ENCODE measurements at regions not wholly inside any gene's neighbourhood (a gene's known extent, or its start where the extent isn't known, plus 50 kb on each side); places are given as distances from the start of the nearest gene placed in this dataset.

GRCh38 chr22:25358421-25359170 is 139.2 kb downstream of the CRYBB2 start:
- TF ChIP-seq CTCF (IDR thresholded peaks at IDR 0.05 in 2 of 3, conservative IDR thresholded peaks at IDR 0.05 in 1 of 3; ENCODE audit: borderline replicate concordance in 1 of 3, insufficient read depth in 1 of 3, low read depth in 2 of 3, low read length in 2 of 3), result no peak
- TF ChIP-seq ZFX (IDR thresholded peaks at IDR 0.05), result no peak
- no peak for TF ChIP-seq CEBPB (IDR thresholded peaks at IDR 0.05; ENCODE audit: low read depth)
- no peak for TF ChIP-seq SP1 (IDR thresholded peaks at IDR 0.05; ENCODE audit: low read depth)
- no peak for TF ChIP-seq RAD21 (IDR thresholded peaks at IDR 0.05; ENCODE audit: low read depth)
- TF ChIP-seq EZH2phosphoT487 (IDR thresholded peaks at IDR 0.05; ENCODE audit: borderline replicate concordance), result no peak
- no peak for TF ChIP-seq POLR2A (IDR thresholded peaks at IDR 0.05; ENCODE audit: borderline replicate concordance, extremely low read depth, insufficient read depth, insufficient read length)
- no peak for TF ChIP-seq EZH2 (IDR thresholded peaks at IDR 0.05)
- TF ChIP-seq POLR2AphosphoS5 (IDR thresholded peaks at IDR 0.05; ENCODE audit: low read depth, low read length), result no peak
- TF ChIP-seq REST (IDR thresholded peaks at IDR 0.05; ENCODE audit: low read depth), result no peak
- TF ChIP-seq ATF3 (IDR thresholded peaks at IDR 0.05), result no peak
